H1 (cell line): ENCODE measurements at regions not wholly inside any gene's neighbourhood (a gene's known extent, or its start where the extent isn't known, plus 50 kb on each side); places are given as distances from the start of the nearest gene placed in this dataset.

ENCODE experiments used
- CHD7 ChIP-seq: fragments of 300-600 bp; sonication (generic); IDR thresholded peaks from 2 replicates; pipeline ENCODE4 v1.7.1; 2012; ENCODE audit warnings: low read length, moderate library complexity, mild to moderate bottlenecking, inconsistent platforms; ENCODE audit not compliant: insufficient replicate concordance
- CTBP2 ChIP-seq: IDR thresholded peaks from 2 replicates; pipeline ENCODE4 v1.7.0; 2011; ENCODE audit warnings: borderline replicate concordance, mild to moderate bottlenecking, moderate library complexity, mixed read lengths, low read length; ENCODE audit not compliant: insufficient read depth, insufficient read length
- CTCF ChIP-seq, 3 experiments: IDR thresholded peaks; 1 replicate in 2 of 3; 2 replicates in 1 of 3; pipeline versions ENCODE4 v1.5.1 to v1.6.1; 2011; ENCODE audit warnings: low read length in 3 of 3, mild to moderate bottlenecking in 3 of 3, inconsistent platforms in 2 of 3, low read depth in 1 of 3, moderate library complexity in 1 of 3; ENCODE audit not compliant: insufficient read depth in 1 of 3; ENCODE audit errors: control extremely low read depth in 1 of 3
- NANOG ChIP-seq: IDR thresholded peaks from 2 replicates; pipeline ENCODE4 v1.6.1; 2011; ENCODE audit warnings: low read length, low read depth, mild to moderate bottlenecking, inconsistent platforms; ENCODE audit not compliant: insufficient read depth, poor library complexity, severe bottlenecking
- PHF8 ChIP-seq: fragments of 200-600 bp; sonication (generic); conservative IDR thresholded peaks from 2 replicates; pipeline ENCODE4 v1.7.1; 2012; ENCODE audit warnings: low read depth, mild to moderate bottlenecking, inconsistent platforms, low read length, moderate library complexity
- RNF2 ChIP-seq: fragments of 200-900, 300-1000 bp; sonication (generic); IDR thresholded peaks from 2 replicates; pipeline ENCODE4 v1.7.1; 2016; ENCODE audit warnings: borderline replicate concordance, low read depth, mild to moderate bottlenecking, antibody characterized with exemption, low read length; ENCODE audit not compliant: poor library complexity, severe bottlenecking; ENCODE audit errors: missing control alignments
- ZNF274 ChIP-seq: IDR thresholded peaks from 2 replicates; pipeline ENCODE4 v1.7.0; 2012; ENCODE audit warnings: low read length, borderline replicate concordance; ENCODE audit errors: extremely low read depth

- TF ChIP-seq CHD7 (no peak), NANOG (no peak), RNF2 (no peak), PHF8 (no peak), ZNF274 (no peak), CTCF (IDR thresholded peaks at IDR 0.05; ENCODE audit: control extremely low read depth in 1 of 3, insufficient read depth in 1 of 3, low read depth in 1 of 3, low read length in 3 of 3) (no peak), CTBP2 (no peak)
These were observed 188.0 kb upstream of the SPHKAP start (continued) for GRCh38 chr2:228369400-228370031.
